GM18498 (cell line): ENCODE measurements at regions not wholly inside any gene's neighbourhood (a gene's known extent, or its start where the extent isn't known, plus 50 kb on each side); places are given as distances from the start of the nearest gene placed in this dataset.
"Not testable (repeated sequence)": the region's sequence is repeated elsewhere in the genome, so short reads cannot be mapped to it uniquely, and the experiment has no call there.

Source experiments
- ATAC-seq: cut with Tn5 transposase; IDR thresholded peaks from one replicate; pipeline ENCODE4 v1.9.1; 2021; ENCODE audit warnings: mild to moderate bottlenecking, moderate library complexity; ENCODE audit not compliant: unreplicated experiment

GRCh38 chr1:121566346-121566745 lies 381.6 kb downstream of the SRGAP2C start:
- no peak for ATAC-seq

- ATAC-seq: no peak
Measured at GRCh38 chr1:121569428-121569827, 384.7 kb downstream of the SRGAP2C start.

GRCh38 chr1:121573881-121574504 lies 389.2 kb downstream of the SRGAP2C start:
- ATAC-seq: not testable (repeated sequence)

GRCh38 chr1:121574505-121574899 lies 389.7 kb downstream of the SRGAP2C start:
- not testable (repeated sequence) for ATAC-seq

- not testable (repeated sequence) for ATAC-seq
Measured at GRCh38 chr1:121582898-121583297, 398.1 kb downstream of the SRGAP2C start.

GRCh38 chr1:121586369-121587229 lies 401.8 kb downstream of the SRGAP2C start:
- ATAC-seq: no peak

- ATAC-seq: no peak
Measured at GRCh38 chr1:121587230-121587569, 402.4 kb downstream of the SRGAP2C start.

GRCh38 chr1:121587777-121588176 lies 403.0 kb downstream of the SRGAP2C start:
- ATAC-seq: no peak

GRCh38 chr1:121594096-121594495 lies 409.3 kb downstream of the SRGAP2C start:
- no peak for ATAC-seq

GRCh38 chr1:121595089-121595488 lies 410.3 kb downstream of the SRGAP2C start:
- no peak for ATAC-seq

GRCh38 chr1:121604843-121605444 lies 420.2 kb downstream of the SRGAP2C start:
- ATAC-seq: not testable (repeated sequence)

GRCh38 chr1:121607499-121607898 lies 422.7 kb downstream of the SRGAP2C start:
- ATAC-seq: not testable (repeated sequence)
